ENCODE measurements at regions not wholly inside any gene's neighbourhood (a gene's known extent, or its start where the extent isn't known, plus 50 kb on each side); places are given as distances from the start of the nearest gene placed in this dataset.

GRCh38 chr9:26324786-26325443, 567.7 kb downstream of the CAAP1 start:
- H3K4me3 ChIP-seq (ENCODE audit: low read depth, low read length, poor library complexity, severe bottlenecking): no peak overlapping the region
- H3K4me1 ChIP-seq (ENCODE audit: insufficient read depth, low read length, poor library complexity, severe bottlenecking): no peaks in the 10 kb centered on the region
- H3K4me2 ChIP-seq (ENCODE audit: low read length): no peak overlapping the region
- H2AFZ ChIP-seq (ENCODE audit: low read length): no peak overlapping the region
- ChIA-PET POLR2A (no interaction called here), CTCF (ENCODE audit: unreplicated experiment) (no interaction called here)
- H3K79me2 ChIP-seq (ENCODE audit: insufficient read depth, low read depth, low read length): no peaks in the 10 kb centered on the region
- no peaks in the 10 kb centered on the region for H3K9me2 ChIP-seq (ENCODE audit: insufficient read depth, low read length)
- no TSS peak for BruUV-seq (replicated peaks)
- DNase-seq (ENCODE audit: low spot score): no peak
- no peaks in the 10 kb centered on the region for H4K20me1 ChIP-seq (ENCODE audit: insufficient read depth, low read length)
- TF ChIP-seq EZH2phosphoT487 (IDR thresholded peaks at IDR 0.05; ENCODE audit: borderline replicate concordance, low read depth, low read length): no peak
- no peak for TF ChIP-seq CTCF (conservative IDR thresholded peaks at IDR 0.05; ENCODE audit: low read length)
- H3K27ac ChIP-seq (ENCODE audit: low read depth, low read length, poor library complexity, severe bottlenecking): no peak overlapping the region
- intact Hi-C loops (cut with micrococcal nuclease; ENCODE audit: unreplicated experiment): no loop called here
- H3K36me3 ChIP-seq (ENCODE audit: insufficient read depth, low read length): no peaks in the 10 kb centered on the region
- no peaks in the 10 kb centered on the region for H3K9me3 ChIP-seq (ENCODE audit: low read length)

GRCh38 chr9:26321935-26322334, 570.7 kb downstream of the CAAP1 start:
- no peaks in the 10 kb centered on the region for H3K9me2 ChIP-seq (ENCODE audit: insufficient read depth, low read length)
- H3K4me3 ChIP-seq (ENCODE audit: low read depth, low read length, poor library complexity, severe bottlenecking): no peak overlapping the region
- TF ChIP-seq CTCF (conservative IDR thresholded peaks at IDR 0.05; ENCODE audit: low read length): no peak
- TF ChIP-seq EZH2phosphoT487 (IDR thresholded peaks at IDR 0.05; ENCODE audit: borderline replicate concordance, low read depth, low read length): no peak
- no peaks in the 10 kb centered on the region for H3K79me2 ChIP-seq (ENCODE audit: insufficient read depth, low read depth, low read length)
- H4K20me1 ChIP-seq (ENCODE audit: insufficient read depth, low read length): no peaks in the 10 kb centered on the region
- H3K4me1 ChIP-seq (ENCODE audit: insufficient read depth, low read length, poor library complexity, severe bottlenecking): no peaks in the 10 kb centered on the region
- H3K9me3 ChIP-seq (ENCODE audit: low read length): no peaks in the 10 kb centered on the region
- ChIA-PET CTCF (ENCODE audit: unreplicated experiment) (no interaction called here), POLR2A (no interaction called here)
- no peak overlapping the region for H3K4me2 ChIP-seq (ENCODE audit: low read length)
- H2AFZ ChIP-seq (ENCODE audit: low read length): no peak overlapping the region
- no peaks in the 10 kb centered on the region for H3K36me3 ChIP-seq (ENCODE audit: insufficient read depth, low read length)
- H3K27ac ChIP-seq (ENCODE audit: low read depth, low read length, poor library complexity, severe bottlenecking): no peak overlapping the region
- intact Hi-C loops (cut with micrococcal nuclease; ENCODE audit: unreplicated experiment): no loop called here
- no TSS peak for BruUV-seq (replicated peaks)
- DNase-seq (ENCODE audit: low spot score): no peak

GRCh38 chr9:26319859-26320258, 572.7 kb downstream of the CAAP1 start:
- no peak for TF ChIP-seq CTCF (conservative IDR thresholded peaks at IDR 0.05; ENCODE audit: low read length)
- no peak for TF ChIP-seq EZH2phosphoT487 (IDR thresholded peaks at IDR 0.05; ENCODE audit: borderline replicate concordance, low read depth, low read length)
- no peaks in the 10 kb centered on the region for H3K9me3 ChIP-seq (ENCODE audit: low read length)
- no peak overlapping the region for H2AFZ ChIP-seq (ENCODE audit: low read length)
- no TSS peak for BruUV-seq (replicated peaks)
- no peaks in the 10 kb centered on the region for H3K4me1 ChIP-seq (ENCODE audit: insufficient read depth, low read length, poor library complexity, severe bottlenecking)
- no peaks in the 10 kb centered on the region for H3K9me2 ChIP-seq (ENCODE audit: insufficient read depth, low read length)
- ChIA-PET CTCF (ENCODE audit: unreplicated experiment) (no interaction called here), POLR2A (interaction anchor here (0.7 kb wide), 1 partner anchor 897 kb away, joined by 9 read pairs; no protein-coding TSS in a partner anchor)
- no peak for DNase-seq (ENCODE audit: low spot score)
- H3K4me2 ChIP-seq (ENCODE audit: low read length): no peak overlapping the region
- no peak overlapping the region for H3K27ac ChIP-seq (ENCODE audit: low read depth, low read length, poor library complexity, severe bottlenecking)
- no peaks in the 10 kb centered on the region for H4K20me1 ChIP-seq (ENCODE audit: insufficient read depth, low read length)
- no peaks in the 10 kb centered on the region for H3K36me3 ChIP-seq (ENCODE audit: insufficient read depth, low read length)
- H3K4me3 ChIP-seq (ENCODE audit: low read depth, low read length, poor library complexity, severe bottlenecking): no peak overlapping the region
- no peaks in the 10 kb centered on the region for H3K79me2 ChIP-seq (ENCODE audit: insufficient read depth, low read depth, low read length)
- intact Hi-C loops (cut with micrococcal nuclease; ENCODE audit: unreplicated experiment): no loop called here

All from OCI-LY7 (cell line).